ENCODE measurements at regions not wholly inside any gene's neighbourhood (a gene's known extent, or its start where the extent isn't known, plus 50 kb on each side); places are given as distances from the start of the nearest gene placed in this dataset.

GRCh38 chr2:105597806-105598803, 146.6 kb upstream of the NCK2 start:
- TF ChIP-seq POLR2A (IDR thresholded peaks at IDR 0.05; ENCODE audit: low read length) (no peak), GATA1 (IDR thresholded peaks at IDR 0.05; ENCODE audit: low read depth, low read length) (no peak)

Data from erythroblast (primary cell).